ENCODE measurements at regions not wholly inside any gene's neighbourhood (a gene's known extent, or its start where the extent isn't known, plus 50 kb on each side); places are given as distances from the start of the nearest gene placed in this dataset.
"Not testable (repeated sequence)": the region's sequence is repeated elsewhere in the genome, so short reads cannot be mapped to it uniquely, and the experiment has no call there.

GRCh38 chrX:63581906-63582305, 203.1 kb downstream of the ARHGEF9 start:
- DNase-seq (ENCODE audit: low read depth in 4 of 4, low spot score in 3 of 4) = no peak

- DNase-seq (ENCODE audit: low read depth in 4 of 4, low spot score in 3 of 4) = no peak
These were observed 203.6 kb downstream of the ARHGEF9 start for GRCh38 chrX:63581398-63581797.

GRCh38 chrX:63576533-63576932, 208.5 kb downstream of the ARHGEF9 start:
- DNase-seq (ENCODE audit: low read depth in 4 of 4, low spot score in 3 of 4) = no peak

- not testable (repeated sequence) for DNase-seq (ENCODE audit: low read depth in 4 of 4, low spot score in 3 of 4)
These were observed 209.3 kb downstream of the ARHGEF9 start for GRCh38 chrX:63575700-63576099.

GRCh38 chrX:63566856-63567255, 215.7 kb upstream of the SPIN4 start:
- no peak for DNase-seq (ENCODE audit: low read depth in 4 of 4, low spot score in 3 of 4)

GRCh38 chrX:63561425-63561824, 210.3 kb upstream of the SPIN4 start:
- DNase-seq (ENCODE audit: low read depth in 4 of 4, low spot score in 3 of 4) = no peak

- DNase-seq (ENCODE audit: low read depth in 4 of 4, low spot score in 3 of 4) = peak; percentile 54 to 71 (median 66)
These were observed 209.6 kb upstream of the SPIN4 start for GRCh38 chrX:63560601-63561218.

GRCh38 chrX:63551856-63552255, 200.7 kb upstream of the SPIN4 start:
- DNase-seq (ENCODE audit: low read depth in 4 of 4, low spot score in 3 of 4) = no peak

- DNase-seq (ENCODE audit: low read depth in 4 of 4, low spot score in 3 of 4) = no peak
These were observed 179.5 kb upstream of the SPIN4 start for GRCh38 chrX:63530654-63531053.

- DNase-seq (ENCODE audit: low read depth in 4 of 4, low spot score in 3 of 4) = no peak
These were observed 178.8 kb upstream of the SPIN4 start for GRCh38 chrX:63529961-63530360.

GRCh38 chrX:63526863-63527262, 175.7 kb upstream of the SPIN4 start:
- DNase-seq (ENCODE audit: low read depth in 4 of 4, low spot score in 3 of 4) = no peak

- no peak for DNase-seq (ENCODE audit: low read depth in 4 of 4, low spot score in 3 of 4)
These were observed 174.4 kb upstream of the SPIN4 start for GRCh38 chrX:63525491-63525890.

GRCh38 chrX:63519368-63519767, 168.2 kb upstream of the SPIN4 start:
- not testable (repeated sequence) for DNase-seq (ENCODE audit: low read depth in 4 of 4, low spot score in 3 of 4)

GRCh38 chrX:63514569-63515080, 163.5 kb upstream of the SPIN4 start:
- DNase-seq (ENCODE audit: low read depth in 4 of 4, low spot score in 3 of 4) = no peak

- DNase-seq (ENCODE audit: low read depth in 4 of 4, low spot score in 3 of 4) = no peak
These were observed 162.9 kb upstream of the SPIN4 start for GRCh38 chrX:63513825-63514568.

GRCh38 chrX:63511361-63511760, 160.2 kb upstream of the SPIN4 start:
- DNase-seq (ENCODE audit: low read depth in 4 of 4, low spot score in 3 of 4) = no peak

- no peak for DNase-seq (ENCODE audit: low read depth in 4 of 4, low spot score in 3 of 4)
These were observed 157.5 kb upstream of the SPIN4 start for GRCh38 chrX:63508668-63509067.

GRCh38 chrX:63506320-63506719, 155.2 kb upstream of the SPIN4 start:
- peak in 2 of 4 donors; percentile 5 for DNase-seq (ENCODE audit: low read depth in 4 of 4, low spot score in 3 of 4)

- DNase-seq (ENCODE audit: low read depth in 4 of 4, low spot score in 3 of 4) = no peak
These were observed 152.4 kb upstream of the SPIN4 start for GRCh38 chrX:63503541-63503940.

- no peak for DNase-seq (ENCODE audit: low read depth in 4 of 4, low spot score in 3 of 4)
These were observed 137.6 kb upstream of the SPIN4 start for GRCh38 chrX:63488546-63489373.

GRCh38 chrX:63475200-63475599, 124.1 kb upstream of the SPIN4 start:
- no peak for DNase-seq (ENCODE audit: low read depth in 4 of 4, low spot score in 3 of 4)

All from left renal pelvis (tissue), 4 donors.